Chondrocyte (in vitro differentiated cells): ENCODE measurements at regions not wholly inside any gene's neighbourhood (a gene's known extent, or its start where the extent isn't known, plus 50 kb on each side); places are given as distances from the start of the nearest gene placed in this dataset.

ENCODE experiments used
- DNase-seq: peaks from one replicate; pipeline ENCODE4 v3.0.0; 2021; ENCODE audit warnings: mixed read lengths, low spot score
- H3K27ac Mint-ChIP-seq: one replicate; pipeline ENCODE4 v1.8.0; 2021; ENCODE audit warnings: mild to moderate bottlenecking, moderate library complexity, mixed read lengths; ENCODE audit not compliant: unreplicated experiment
- H3K27me3 Mint-ChIP-seq: 2 replicates; pipeline ENCODE4 v1.8.0; 2021; ENCODE audit warnings: low read depth, mixed read lengths
- H3K36me3 Mint-ChIP-seq: 2 replicates; pipeline ENCODE4 v1.8.0; 2021; ENCODE audit warnings: low read depth, mixed read lengths
- H3K4me1 Mint-ChIP-seq: 2 replicates; pipeline ENCODE4 v1.8.0; 2021; ENCODE audit warnings: low read depth, mild to moderate bottlenecking, mixed read lengths
- H3K4me3 Mint-ChIP-seq: one replicate; pipeline ENCODE4 v1.8.0; 2021; ENCODE audit warnings: mild to moderate bottlenecking, moderate library complexity, mixed read lengths; ENCODE audit not compliant: unreplicated experiment
- H3K9me3 Mint-ChIP-seq: 2 replicates; pipeline ENCODE4 v1.8.0; 2021; ENCODE audit warnings: low read depth, mixed read lengths
- TF ChIP-seq, protein P1 (sequence below): fragments of 200-600 bp; sonication (generic); IDR thresholded peaks from 2 replicates; pipeline ENCODE4 v1.5.0; 2021; ENCODE audit warnings: antibody characterized with exemption, mild to moderate bottlenecking, moderate library complexity

DNA sequence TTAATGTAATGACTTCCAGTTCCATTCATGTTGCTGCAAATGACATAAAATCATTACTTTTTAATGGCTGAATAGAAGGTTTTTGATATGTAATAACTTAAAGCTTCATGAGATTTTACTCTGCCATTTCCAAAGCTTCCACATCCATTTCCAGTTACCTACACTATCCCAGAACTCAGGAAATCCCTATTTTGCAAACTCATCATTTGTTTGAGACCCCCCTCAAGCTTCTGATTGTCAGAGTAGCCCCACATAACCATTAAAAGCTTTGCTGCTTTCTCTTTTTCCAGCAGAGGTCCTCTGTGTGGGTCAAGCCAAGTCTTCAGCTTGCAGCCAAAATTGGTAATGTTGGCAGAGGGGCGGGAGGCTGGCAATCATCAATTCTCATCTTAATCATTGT lies 50.6 kb upstream of the IL1R1 start:
- TF ChIP-seq, protein P1, sequence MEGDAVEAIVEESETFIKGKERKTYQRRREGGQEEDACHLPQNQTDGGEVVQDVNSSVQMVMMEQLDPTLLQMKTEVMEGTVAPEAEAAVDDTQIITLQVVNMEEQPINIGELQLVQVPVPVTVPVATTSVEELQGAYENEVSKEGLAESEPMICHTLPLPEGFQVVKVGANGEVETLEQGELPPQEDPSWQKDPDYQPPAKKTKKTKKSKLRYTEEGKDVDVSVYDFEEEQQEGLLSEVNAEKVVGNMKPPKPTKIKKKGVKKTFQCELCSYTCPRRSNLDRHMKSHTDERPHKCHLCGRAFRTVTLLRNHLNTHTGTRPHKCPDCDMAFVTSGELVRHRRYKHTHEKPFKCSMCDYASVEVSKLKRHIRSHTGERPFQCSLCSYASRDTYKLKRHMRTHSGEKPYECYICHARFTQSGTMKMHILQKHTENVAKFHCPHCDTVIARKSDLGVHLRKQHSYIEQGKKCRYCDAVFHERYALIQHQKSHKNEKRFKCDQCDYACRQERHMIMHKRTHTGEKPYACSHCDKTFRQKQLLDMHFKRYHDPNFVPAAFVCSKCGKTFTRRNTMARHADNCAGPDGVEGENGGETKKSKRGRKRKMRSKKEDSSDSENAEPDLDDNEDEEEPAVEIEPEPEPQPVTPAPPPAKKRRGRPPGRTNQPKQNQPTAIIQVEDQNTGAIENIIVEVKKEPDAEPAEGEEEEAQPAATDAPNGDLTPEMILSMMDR, result no peak
- DNase-seq, result no peak
- peaks cover 5% of the 10 kb centered on the region for H3K4me1 Mint-ChIP-seq
- H3K9me3 Mint-ChIP-seq, result peaks cover 13% of the 10 kb centered on the region
- no peaks in the 10 kb centered on the region for H3K27me3 Mint-ChIP-seq
- no peaks in the 10 kb centered on the region for H3K36me3 Mint-ChIP-seq
- no peak overlapping the region for H3K4me3 Mint-ChIP-seq
- H3K27ac Mint-ChIP-seq, result no peak overlapping the region

GRCh38 chr2:102092535-102092934 lies 50.0 kb upstream of the IL1R1 start:
- H3K9me3 Mint-ChIP-seq, result peaks cover 13% of the 10 kb centered on the region
- H3K4me1 Mint-ChIP-seq, result peaks cover 5% of the 10 kb centered on the region
- no peaks in the 10 kb centered on the region for H3K27me3 Mint-ChIP-seq
- no peak overlapping the region for H3K27ac Mint-ChIP-seq
- DNase-seq, result no peak
- H3K4me3 Mint-ChIP-seq, result no peak overlapping the region
- TF ChIP-seq, protein P1, result no peak
- H3K36me3 Mint-ChIP-seq, result no peaks in the 10 kb centered on the region
